AG09319 (cell line): ENCODE measurements at regions not wholly inside any gene's neighbourhood (a gene's known extent, or its start where the extent isn't known, plus 50 kb on each side); places are given as distances from the start of the nearest gene placed in this dataset.

Experiments used
- DNase-seq: peaks from one replicate; pipeline ENCODE4 v3.0.0-alpha.2; 2010; ENCODE audit warnings: low read depth; ENCODE audit errors: extremely low read depth
- TF ChIP-seq, protein P1 (sequence below): IDR thresholded peaks from 2 replicates; pipeline ENCODE4 v1.5.1; 2011; ENCODE audit warnings: low read depth, mild to moderate bottlenecking, inconsistent platforms, low read length, moderate library complexity

DNA sequence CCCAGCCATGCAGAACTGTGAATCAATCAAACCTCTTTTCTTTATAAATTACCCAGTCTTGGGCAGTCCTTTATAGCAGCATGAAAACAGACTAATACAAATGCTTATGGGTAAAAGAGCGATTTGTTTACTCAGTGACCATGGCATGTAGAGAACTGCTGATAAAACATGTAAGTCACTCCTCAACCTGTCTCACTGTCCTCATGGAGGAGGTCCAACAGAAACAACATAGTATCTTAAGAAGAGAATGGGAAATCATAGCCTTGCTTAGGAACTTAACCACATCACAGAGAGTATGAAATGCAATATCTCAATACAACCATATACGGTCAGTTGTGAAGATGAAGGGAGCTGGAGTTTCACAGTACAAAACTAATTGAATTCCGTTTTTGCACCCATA is 1734.0 kb upstream of the RAG2 start:
- no peak for DNase-seq

DNA sequence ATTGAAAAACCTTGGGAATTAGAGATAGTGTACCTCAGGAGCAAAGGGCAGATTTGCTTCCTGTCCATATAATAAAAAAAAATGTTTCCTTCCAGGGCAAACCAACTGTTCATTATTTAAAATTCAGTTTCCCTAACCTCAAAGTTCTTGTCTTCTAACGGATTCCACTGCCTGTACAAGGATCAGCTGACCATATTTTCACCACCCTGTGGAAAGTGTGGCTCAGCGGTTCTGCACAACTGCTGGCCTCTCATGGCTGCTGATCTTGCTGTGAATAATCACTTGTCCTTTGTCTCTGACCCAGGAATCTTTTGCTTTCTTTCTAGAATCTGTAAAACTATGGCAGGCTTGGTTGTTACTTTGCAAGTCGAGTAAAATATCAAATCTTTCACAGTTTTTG is 1732.5 kb upstream of the RAG2 start:
- no peak for DNase-seq
- TF ChIP-seq, protein P1, sequence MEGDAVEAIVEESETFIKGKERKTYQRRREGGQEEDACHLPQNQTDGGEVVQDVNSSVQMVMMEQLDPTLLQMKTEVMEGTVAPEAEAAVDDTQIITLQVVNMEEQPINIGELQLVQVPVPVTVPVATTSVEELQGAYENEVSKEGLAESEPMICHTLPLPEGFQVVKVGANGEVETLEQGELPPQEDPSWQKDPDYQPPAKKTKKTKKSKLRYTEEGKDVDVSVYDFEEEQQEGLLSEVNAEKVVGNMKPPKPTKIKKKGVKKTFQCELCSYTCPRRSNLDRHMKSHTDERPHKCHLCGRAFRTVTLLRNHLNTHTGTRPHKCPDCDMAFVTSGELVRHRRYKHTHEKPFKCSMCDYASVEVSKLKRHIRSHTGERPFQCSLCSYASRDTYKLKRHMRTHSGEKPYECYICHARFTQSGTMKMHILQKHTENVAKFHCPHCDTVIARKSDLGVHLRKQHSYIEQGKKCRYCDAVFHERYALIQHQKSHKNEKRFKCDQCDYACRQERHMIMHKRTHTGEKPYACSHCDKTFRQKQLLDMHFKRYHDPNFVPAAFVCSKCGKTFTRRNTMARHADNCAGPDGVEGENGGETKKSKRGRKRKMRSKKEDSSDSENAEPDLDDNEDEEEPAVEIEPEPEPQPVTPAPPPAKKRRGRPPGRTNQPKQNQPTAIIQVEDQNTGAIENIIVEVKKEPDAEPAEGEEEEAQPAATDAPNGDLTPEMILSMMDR: no peak

More for the DNA sequence above, 1734.0 kb upstream of the RAG2 start:
- TF ChIP-seq, protein P1: no peak

DNA sequence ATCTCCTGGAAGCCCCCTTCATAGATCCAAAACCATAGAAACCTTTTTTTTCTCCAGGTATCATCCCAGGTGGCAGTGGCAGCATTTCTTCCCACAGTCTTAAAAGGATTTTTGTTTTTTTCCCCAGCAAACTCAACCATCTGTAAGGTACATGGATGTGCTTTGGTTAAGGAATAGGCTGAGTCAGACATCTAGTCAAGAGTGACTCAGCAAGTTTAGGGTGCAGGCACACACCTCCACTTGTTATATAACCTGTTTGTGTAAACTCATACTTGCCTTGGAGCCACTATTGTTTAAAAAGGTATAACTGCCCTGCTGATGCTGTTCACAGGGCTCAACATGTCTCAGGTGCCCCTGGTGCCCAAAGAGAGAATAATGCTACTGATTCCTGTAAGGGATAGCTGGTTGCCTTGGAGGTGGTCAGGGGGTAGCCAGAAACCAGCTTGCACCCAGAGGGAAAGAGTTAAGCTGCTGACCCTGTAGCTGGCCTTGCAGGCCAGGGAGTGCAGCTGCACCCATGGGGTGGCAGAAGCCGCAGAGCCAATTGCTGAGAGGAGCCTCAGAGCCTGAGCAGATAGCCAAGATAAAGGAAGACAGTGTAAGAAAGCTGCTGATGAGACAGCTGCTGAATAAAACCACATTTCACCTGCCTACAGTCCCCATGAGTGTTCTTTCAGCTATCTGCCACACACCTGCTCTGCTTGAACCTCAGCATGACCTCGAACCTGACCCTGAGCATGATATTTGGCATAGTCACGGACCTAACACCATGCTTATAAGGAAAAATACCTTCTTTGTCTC is 1726.1 kb upstream of the RAG2 start:
- TF ChIP-seq, protein P1: no peak
- no peak for DNase-seq

DNA sequence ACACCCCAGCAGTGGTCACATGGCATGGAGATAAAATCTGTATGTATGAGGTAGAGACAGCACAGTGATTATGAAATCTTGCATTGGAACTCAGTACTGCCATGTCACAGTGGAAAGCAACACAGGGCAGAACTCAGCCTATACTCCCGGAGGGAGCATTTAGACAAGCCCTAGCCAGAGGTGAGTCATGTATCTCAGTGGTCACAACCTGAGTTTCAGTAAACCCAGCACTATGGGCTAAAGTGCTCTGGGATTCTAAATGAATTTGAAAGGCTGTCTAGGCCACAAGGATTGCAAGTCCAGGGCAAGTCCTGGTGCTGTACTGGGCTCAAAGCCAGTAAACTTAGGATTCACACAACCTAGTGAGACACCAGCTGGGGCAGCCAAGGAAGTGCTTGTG is 1717.1 kb upstream of the RAG2 start:
- DNase-seq: no peak
- TF ChIP-seq, protein P1: no peak

DNA sequence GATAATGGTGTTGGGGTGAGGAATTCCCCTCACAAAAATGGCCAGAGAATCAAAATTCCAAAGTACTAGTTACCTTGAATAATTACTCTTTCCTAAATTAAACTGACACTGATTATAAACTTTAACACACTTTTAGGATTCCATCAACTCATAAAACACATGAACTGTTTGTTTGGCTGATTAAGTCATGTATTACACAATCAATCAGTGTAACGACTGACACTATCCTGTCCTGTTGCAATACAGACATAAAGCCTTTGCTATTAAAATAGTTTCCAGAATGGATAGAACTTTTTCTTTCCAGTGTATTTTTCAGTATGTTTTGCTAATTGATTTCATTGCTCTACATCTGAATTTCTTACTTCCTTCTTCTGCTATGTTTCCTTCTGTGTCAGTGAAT is 1709.4 kb upstream of the RAG2 start:
- no peak for DNase-seq
- TF ChIP-seq, protein P1: no peak

DNA sequence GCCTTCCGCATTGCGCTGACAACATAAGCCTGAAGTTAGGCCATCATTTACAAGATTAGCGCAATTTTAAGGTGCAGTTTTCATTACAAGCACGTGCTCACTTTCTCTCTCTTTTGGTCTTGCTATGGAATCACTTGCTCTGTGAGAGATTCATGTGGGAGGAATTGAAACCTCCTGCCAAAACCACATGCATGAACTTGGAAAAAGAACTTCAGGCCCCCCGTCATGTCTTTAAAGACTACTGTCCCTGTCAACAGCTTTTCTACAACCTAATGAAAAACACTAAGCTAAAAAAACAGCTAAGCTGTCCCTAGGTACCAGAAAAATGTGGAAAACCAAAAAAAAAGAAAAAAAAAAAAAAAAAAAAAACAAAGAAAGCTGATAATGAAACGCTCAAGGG is 1707.6 kb upstream of the RAG2 start:
- TF ChIP-seq, protein P1: no peak
- no peak for DNase-seq

DNA sequence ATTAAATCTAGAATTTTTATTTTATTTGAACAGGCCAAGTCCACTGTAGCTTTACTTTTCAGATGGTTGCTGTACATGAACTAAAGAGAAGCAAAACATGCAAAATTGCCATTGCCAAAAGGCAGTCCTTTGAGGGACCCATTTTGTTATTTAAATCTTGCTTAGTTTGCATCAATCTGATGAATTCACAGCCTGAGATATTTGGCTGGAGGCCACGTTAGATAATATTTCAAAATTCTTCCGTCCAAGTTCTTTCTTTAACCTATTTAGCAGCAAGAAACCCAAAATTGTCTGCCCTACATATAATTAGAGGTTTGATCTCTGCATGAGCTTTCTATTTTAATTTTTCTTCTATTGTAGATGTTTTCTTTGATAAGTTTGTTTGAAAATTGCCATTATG is 1706.9 kb upstream of the RAG2 start:
- no peak for DNase-seq
- TF ChIP-seq, protein P1: no peak
